COLO668 (cell line): ENCODE measurements at regions not wholly inside any gene's neighbourhood (a gene's known extent, or its start where the extent isn't known, plus 50 kb on each side); places are given as distances from the start of the nearest gene placed in this dataset.
A peak's percentile ranks its signal among the peaks of the same experiment; 100 is the strongest.

Source experiments
- DNase-seq: peaks from one replicate; lab custom pipeline; 2025; ENCODE audit not compliant: unreplicated experiment; lab: John Stamatoyannopoulos, UW

GRCh38 chr11:19407677-19408270 is 167.0 kb upstream of the E2F8 start:
- peak; percentile 54 for DNase-seq

GRCh38 chr11:19405966-19406365 is 165.2 kb upstream of the E2F8 start:
- peak; percentile 69 for DNase-seq

- no peak for DNase-seq
These were observed 164.0 kb upstream of the E2F8 start for GRCh38 chr11:19404787-19405186.

- peak; percentile 13 for DNase-seq
These were observed 162.6 kb upstream of the E2F8 start for GRCh38 chr11:19403196-19403895.

- no peak for DNase-seq
These were observed 159.6 kb upstream of the E2F8 start for GRCh38 chr11:19400296-19400695.

- DNase-seq: no peak
These were observed 158.2 kb upstream of the E2F8 start for GRCh38 chr11:19398772-19399527.

- no peak for DNase-seq
These were observed 157.5 kb upstream of the E2F8 start for GRCh38 chr11:19398273-19398672.

- DNase-seq: no peak
These were observed 154.3 kb upstream of the E2F8 start for GRCh38 chr11:19395050-19395449.

- DNase-seq: no peak
These were observed 153.8 kb upstream of the E2F8 start for GRCh38 chr11:19394525-19395016.

GRCh38 chr11:19393941-19394340 is 153.2 kb upstream of the E2F8 start:
- no peak for DNase-seq

- DNase-seq: no peak
These were observed 152.2 kb upstream of the E2F8 start for GRCh38 chr11:19392847-19393518.

GRCh38 chr11:19392321-19392720 is 151.6 kb upstream of the E2F8 start:
- DNase-seq: no peak

GRCh38 chr11:19391652-19392051 is 150.9 kb upstream of the E2F8 start:
- no peak for DNase-seq

- DNase-seq: no peak
These were observed 150.3 kb upstream of the E2F8 start for GRCh38 chr11:19391026-19391425.

- no peak for DNase-seq
These were observed 149.1 kb upstream of the E2F8 start for GRCh38 chr11:19389787-19390303.

GRCh38 chr11:19382131-19382611 is 141.4 kb upstream of the E2F8 start:
- no peak for DNase-seq

- no peak for DNase-seq
These were observed 139.6 kb upstream of the E2F8 start for GRCh38 chr11:19380375-19380774.

- DNase-seq: no peak
These were observed 138.7 kb upstream of the E2F8 start for GRCh38 chr11:19379465-19379864.

GRCh38 chr11:19378814-19379213 is 138.1 kb upstream of the E2F8 start:
- DNase-seq: no peak

GRCh38 chr11:19377881-19378280 is 137.1 kb upstream of the E2F8 start:
- no peak for DNase-seq

GRCh38 chr11:19375440-19375839 is 134.7 kb upstream of the E2F8 start:
- no peak for DNase-seq
